GM18498 (cell line): ENCODE measurements at regions not wholly inside any gene's neighbourhood (a gene's known extent, or its start where the extent isn't known, plus 50 kb on each side); places are given as distances from the start of the nearest gene placed in this dataset.
A peak's percentile ranks its signal among the peaks of the same experiment; 100 is the strongest.
"Not testable (repeated sequence)": the region's sequence is repeated elsewhere in the genome, so short reads cannot be mapped to it uniquely, and the experiment has no call there.

Experiments
- ATAC-seq: cut with Tn5 transposase; IDR thresholded peaks from one replicate; pipeline ENCODE4 v1.9.1; 2021; ENCODE audit warnings: mild to moderate bottlenecking, moderate library complexity; ENCODE audit not compliant: unreplicated experiment

DNA sequence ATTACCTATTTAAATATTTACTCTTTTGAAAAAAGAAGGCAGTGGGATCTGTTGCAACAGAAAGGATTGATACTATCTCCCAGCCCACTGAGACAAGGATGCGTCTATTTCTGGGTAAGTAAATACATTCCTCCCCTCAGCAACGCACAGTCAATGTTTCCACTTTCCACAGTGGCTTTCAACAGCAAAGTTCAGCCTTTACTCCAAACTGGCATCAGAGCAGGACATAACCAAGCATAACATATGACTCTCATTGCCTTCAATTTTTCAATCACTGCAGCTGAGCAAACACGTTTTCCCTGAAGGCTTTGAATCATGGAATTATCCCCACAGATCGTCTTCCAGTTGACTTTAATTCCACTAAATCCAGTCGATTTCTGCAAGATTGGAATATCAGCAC lies 160.3 kb upstream of the FRG1 start:
- no peak for ATAC-seq

DNA sequence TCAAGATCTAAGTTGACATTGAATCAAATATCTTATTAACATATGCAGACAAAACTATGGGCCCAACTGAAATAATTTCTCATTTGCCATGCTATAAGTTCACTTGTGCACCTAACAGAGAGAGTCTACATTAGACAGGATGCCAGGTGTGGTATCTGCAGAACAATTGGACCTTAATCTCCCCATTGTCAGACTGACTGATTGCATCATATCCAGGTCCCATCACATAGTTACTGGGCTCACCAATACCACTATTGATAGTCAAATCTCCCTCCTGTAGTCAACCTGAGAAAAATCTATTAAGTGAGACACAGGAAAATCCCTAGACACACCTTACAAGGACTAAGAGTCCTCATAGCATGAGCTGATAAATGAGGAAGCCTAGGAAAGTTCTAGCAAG lies 156.0 kb upstream of the FRG1 start:
- ATAC-seq, result no peak

DNA sequence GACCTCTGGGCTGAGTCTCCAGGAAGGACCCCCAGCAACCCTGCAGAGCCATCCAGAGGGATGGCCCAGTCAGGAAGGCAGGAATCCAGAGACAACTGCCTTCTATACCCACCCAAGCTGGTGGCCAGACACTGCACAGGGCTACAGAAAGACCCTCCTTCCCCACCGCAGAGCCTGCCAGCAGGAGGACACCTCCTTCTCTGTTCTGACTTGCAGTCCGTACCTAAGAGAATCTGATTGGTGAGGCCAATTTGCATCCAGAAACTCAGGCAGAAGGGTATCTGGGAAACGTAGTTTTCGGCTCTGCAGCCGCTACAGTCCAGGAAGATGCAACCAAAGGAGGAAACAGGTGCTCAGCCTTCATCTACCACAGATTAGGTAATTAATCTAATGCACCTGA lies 155.4 kb upstream of the FRG1 start:
- ATAC-seq, result no peak

DNA sequence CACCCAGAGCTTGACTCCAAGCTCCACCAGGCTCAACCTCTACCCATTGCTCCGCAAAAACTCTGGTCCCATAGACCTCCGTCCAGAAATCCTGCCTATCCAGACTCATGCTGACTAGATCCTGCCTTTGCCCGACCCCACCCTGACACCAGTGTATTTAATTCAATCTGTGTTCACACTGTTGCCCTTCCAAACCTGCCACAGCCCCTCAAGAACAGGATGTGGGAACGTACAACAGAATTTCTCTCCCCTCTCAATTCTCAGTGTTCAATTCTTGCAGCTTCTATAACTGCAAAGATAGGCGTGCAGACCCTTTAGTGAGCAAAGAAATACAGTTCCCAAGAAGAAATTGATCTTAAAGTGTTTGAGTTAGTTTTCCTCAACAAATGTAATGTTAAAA lies 154.2 kb upstream of the FRG1 start:
- ATAC-seq, result no peak

DNA sequence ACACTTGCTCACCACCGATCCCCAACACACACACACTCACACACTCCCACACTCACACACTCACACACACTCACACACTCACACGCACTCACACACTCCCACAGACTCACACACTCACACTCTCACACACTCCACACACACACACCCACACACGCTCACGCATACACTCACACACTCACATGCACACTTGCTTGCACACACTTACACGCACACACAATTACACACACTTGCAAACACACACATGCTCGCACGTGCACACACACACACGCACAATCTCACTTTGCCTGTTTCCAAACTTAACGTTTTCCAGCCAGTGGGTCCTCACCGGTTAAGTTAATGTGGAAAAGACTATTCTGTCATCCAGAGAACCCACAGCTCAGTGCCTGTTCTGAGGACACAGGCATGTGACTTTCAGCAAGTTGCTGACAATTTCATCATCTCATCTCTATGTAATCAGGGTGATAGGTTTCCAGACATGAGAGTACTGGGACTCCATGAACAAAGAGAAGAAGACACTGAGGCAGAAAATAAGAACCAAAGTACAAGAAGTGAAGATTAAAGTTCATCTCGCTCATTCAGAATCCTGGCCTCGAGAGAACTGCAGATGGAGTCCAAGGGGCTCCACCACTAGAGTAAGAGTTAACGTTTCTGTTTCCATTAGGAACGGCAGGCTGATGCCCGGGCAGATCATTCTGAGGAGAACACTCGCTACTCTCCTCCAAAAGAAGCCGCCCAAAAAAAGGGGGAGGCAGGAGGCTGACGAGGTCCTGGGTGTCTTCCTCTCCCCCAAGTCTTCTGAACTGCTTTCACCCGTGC lies 153.2 kb upstream of the FRG1 start:
- no peak for ATAC-seq

DNA sequence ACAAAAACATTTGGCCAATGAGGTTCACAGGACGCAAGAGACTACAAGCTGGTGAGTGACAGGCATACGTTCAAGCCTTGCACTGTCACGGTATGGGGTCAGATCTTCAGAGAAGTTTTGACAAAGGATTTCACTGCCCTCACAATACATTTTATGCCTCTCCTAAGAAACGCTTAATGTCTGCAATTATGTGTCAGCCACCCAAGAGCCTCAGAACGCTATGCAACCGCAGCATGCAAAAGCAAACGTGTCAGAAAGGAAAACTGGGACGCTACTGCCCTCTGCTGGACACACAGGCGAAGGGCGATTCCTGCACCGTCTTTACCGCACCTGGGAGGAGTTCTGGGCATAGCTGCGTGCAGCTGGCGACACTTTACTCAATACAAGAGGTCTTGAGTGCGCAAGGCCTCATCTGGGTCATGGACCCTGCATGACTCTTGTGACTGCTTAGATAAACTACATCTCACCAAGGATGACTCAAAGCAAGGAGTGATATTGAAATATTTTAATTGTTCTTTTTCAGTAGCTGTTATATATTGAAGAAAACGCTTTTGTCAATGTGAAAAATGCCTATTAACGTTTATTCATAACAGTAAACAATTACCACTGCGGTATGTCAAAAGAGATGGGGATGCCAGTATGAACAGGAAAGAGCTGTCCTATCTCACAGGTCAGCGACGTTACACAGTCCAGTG lies 147.6 kb upstream of the FRG1 start:
- peak; percentile 93 for ATAC-seq

DNA sequence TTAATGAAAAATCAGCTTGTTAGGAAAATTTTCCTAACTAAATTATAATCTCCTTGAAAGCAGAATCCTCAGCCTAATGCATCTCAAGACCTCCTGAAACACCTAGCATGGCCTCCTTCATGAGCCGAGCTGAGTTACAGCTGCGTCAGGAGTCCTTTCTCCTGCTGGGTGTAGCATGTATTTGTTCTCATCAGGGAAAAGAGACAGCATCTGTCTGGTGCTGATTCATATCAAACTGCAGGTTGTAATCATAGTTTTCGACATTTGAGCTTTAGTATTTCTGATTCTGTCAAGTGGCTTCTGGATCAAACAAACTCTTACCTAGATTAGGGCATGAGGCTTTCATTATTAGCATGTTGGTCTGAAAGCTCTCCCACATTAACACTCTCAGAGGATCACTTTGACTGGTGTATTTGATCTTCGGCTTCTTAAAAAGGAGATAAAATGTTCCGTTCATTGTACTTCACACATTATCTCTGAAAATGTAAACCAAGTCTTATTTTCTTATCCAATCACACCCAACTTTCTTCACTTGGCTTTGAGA lies 140.1 kb upstream of the FRG1 start:
- ATAC-seq, result no peak

DNA sequence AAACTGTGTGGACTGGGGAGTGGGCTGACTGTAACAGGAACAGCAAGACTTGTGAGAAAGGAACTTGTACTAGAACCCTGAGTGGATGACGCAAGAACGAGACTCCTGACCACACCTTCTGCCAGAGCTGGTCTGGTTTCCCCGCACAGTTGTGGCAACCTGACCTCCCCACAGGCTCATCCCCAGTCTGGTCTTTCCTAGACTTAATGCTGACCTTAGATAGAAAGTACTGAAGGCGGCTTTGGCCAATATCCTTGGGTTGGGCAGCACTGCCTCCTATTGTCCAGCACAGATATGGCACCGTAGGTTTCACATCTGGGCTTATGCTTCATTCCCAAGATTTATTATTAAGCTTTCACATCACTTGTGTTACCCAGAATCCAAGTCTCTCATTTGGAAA lies 137.8 kb upstream of the FRG1 start:
- ATAC-seq, result no peak

DNA sequence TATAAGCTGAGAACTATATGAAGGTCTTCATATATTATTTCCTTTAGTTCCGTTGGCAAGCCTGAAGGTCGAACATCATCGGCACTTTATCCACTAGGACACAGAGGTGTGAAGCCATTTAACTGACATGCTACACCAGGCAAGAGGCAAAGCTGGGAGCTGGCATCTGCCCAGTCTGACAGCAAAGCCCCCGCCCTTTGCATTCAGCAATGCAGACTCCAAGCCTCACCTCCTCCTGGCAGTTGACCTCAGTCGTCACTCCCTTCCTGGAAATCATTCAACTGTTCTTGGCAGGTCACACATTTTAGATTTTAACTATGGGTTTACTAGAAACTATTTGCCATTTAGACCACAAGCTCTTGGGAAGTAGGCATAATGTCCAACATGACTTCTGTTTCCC lies 135.8 kb upstream of the FRG1 start:
- ATAC-seq, result no peak

DNA sequence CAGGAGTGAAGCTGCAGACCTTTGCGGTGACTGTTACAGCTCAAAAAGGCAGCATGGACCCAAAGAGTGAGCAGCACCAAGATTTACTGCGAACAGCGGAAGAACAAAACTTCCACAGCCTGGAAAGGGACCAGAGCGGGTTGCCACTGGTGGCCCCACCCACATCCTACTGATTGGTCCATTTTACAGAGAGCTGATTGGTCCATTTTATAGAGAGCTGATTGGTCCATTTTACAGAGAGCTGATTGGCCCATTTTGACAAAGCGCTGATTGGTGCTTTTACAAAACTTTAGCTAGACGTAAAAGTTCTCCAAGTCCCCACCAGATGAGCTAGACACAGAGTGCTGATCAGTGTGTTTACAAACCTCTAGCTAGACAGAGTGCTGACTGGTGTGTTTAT lies 134.2 kb upstream of the FRG1 start:
- ATAC-seq, result no peak

DNA sequence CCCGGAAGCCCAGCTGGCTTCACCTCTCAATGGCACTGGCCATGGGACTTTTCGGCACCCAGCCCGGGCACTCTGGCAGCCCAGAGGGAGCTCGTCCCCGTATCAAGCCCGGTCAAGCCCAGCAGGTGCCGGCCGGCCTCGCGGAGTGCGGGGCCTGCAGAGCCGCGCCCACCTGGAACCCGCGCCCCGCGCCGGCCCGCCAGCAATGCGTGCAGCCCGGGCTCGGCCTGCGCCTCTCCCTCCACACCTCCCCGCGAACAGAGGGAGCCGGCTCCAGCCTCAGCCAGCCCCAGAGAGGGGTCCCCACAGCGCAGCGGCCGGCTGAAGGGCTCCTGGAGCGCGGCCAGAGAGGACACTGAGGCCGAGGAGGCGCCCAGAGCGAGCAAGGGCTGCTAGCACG lies 133.6 kb upstream of the FRG1 start:
- no peak for ATAC-seq

DNA sequence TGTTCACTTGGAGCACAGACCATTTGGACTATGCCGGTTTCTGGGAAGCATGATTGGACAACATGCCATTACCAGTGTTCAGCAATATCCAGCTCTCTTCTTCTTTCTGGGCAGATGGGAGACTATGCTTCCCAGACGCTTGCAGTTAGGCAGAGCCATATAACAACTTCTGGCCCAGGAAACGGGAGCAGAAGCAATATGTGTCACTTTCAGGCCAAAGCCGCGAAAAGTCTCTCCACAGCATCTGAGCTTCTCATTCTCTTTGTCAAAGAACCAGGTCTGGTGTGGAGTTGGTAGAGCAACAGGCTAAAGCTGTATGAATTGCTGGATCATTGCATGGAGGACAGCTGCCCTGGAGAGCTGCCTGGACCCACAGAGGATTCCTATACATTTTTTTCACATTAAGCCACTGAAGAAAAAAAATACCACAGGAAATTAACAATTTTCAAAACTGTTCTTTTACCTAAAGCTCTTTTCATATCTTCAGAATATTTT lies 131.4 kb upstream of the FRG1 start:
- no peak for ATAC-seq

DNA sequence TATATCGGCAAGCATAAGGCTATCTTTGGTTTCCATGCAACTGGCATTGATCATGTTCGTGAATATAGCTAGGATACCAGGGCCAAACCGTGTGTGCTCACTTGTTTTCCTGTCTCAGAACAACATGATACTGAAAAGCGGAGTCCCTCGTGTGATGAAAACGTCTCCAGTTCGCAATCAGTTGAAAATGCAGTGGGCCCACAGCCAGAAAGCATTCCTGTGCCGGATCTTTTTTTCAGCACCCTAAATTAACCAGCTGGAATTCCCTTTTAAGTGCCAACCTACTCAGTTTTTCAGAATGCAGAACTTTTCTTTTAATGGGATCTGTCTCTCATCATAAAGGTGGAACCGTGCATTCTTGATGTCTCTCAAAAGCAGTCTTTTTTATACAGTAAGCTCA lies 130.8 kb upstream of the FRG1 start:
- ATAC-seq, result no peak

DNA sequence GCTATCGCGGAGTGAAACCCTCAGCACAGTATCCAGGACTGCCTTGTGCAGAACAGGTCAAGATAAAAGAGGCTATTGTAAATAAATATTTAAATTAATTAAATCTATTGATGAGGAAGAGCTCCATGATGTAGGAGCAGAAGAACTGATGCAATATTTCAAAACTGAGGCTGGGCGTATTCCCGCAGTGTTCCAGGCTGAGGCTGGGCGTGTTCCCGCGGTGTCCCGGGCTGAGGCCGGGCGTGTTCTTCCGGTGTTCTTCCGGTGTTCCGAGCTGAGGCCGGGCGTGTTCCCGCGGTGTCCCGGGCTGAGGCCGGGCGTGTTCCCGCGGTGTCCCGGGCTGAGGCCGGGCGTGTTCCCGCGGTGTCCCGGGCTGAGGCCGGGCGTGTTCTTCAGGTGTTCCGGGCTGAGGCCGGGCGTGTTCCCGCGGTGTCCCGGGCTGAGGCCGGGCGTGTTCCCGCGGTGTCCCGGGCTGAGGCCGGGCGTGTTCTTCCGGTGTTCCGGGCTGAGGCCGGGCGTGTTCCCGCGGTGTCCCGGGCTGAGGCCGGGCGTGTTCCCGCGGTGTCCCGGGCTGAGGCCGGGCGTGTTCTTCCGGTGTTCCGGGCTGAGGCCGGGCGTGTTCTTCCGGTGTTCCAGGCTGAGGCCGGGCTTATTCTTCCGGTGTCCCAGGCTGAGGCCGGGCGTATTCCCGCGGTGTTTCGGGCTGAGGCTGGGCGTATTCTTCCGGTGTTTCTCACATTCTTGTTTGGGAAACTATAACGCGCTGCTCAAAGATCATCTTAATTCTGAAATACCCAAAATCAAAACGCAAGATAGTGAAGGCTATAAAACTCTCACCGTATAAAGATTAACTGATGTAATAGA lies 130.1 kb upstream of the FRG1 start:
- not testable (repeated sequence) for ATAC-seq

DNA sequence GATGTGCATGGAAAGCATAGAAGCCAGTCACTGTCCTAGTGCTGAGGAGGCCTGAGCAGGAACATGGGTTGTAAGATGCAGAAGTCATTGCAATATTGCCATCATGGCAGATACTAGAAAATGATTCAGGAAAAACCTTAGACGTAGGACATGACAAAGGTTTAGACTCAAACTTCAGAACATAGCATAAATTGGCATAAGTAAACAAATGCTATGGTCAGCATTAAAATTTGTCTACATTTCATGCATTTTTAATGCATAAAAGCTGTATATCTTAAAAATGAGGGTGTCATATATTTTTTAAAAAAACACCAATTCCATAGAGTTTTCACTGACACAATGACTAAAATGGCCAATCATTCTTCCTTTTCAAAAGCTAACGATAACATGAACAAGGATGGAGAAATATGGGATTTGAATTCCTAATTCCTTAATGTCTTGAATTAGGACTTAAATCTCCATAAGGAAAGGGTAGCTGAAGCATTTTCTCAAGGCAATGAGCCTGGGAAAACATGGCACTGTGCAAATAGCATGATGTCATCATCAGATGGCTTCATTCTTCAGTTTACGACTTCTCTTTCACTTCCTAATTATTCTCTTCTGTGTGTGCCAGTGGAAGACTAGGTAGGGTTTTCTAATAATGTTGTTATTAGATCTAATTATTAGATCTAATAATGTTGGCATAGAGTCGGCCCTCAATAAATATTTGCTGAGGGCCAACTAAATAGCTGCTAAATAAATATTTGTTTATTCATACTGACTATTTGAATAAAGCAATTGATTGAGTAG lies 125.1 kb upstream of the FRG1 start:
- no peak for ATAC-seq

DNA sequence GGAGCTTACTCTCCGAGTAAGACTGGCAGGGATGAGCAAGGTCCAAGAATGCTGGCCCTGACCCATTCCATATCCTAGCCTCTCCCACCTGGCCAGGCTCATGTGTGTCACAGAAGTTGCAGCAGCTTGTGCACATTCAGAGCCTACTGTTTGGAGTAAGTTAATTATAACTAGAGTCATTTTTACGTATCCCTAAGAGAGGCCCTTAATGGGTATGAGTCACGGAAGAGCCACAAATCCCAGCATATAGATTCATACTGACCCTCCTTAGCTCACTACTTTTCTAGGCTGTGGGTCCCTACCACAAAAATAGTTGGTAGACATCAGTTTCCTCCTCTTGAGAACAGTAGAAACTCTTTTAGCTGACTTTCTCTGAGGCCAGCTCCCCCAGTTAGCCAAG lies 118.3 kb upstream of the FRG1 start:
- no peak for ATAC-seq

DNA sequence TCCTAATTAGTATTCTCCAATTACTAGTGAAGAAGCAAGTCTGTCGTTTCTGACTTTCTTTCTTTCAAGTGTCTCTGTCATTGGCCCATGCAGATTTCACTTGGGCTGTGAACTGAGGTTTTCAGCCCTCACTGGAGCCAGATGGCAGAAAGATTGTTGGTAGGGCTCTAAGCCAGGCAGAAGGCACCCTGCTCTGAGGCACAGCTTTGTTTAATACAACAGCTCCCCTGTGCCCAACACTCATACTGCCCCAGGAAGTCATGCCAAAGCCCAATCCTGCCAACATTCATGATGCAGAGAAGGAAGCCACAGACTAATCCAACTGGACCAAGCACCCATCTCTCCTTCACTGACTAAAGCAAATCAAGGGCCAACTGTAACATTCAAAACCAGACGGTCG lies 117.1 kb upstream of the FRG1 start:
- no peak for ATAC-seq

DNA sequence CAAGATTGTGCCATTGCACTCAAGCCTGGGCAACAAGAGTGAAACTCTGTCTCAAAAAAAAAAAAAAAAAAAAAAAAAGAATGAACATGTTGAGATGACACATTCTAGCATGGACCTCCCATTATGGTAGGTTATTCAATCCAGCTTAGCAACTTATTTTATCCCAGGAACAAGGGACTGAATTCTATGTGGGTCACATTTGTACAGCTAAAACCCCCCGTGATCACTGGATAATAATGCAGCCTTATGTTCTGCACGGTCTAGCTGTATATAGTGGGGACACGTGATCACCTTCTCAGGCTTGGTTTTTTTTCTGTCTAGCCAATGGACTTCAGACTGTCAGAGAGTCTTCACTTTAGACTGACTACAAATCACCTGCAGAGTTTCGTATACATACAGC lies 115.2 kb upstream of the FRG1 start:
- ATAC-seq, result no peak

DNA sequence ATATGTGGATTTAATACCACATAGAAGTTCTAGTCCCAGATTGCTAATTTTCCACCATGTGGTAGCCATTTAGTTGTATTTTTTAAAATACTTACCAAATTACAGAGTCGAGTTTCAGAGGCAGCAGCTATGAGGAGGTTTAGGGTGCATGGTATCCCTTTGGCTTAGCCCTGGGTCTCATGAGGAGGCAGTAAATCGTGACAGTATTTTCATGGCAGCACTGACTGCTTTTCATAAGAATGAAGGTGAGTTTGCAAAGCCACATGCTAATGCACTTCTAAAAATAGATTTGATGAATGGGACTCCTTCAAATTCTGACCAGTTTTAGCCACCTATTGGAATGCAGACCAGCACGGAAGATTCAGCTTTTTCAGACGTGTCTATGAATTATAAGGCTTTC lies 114.0 kb upstream of the FRG1 start:
- no peak for ATAC-seq

DNA sequence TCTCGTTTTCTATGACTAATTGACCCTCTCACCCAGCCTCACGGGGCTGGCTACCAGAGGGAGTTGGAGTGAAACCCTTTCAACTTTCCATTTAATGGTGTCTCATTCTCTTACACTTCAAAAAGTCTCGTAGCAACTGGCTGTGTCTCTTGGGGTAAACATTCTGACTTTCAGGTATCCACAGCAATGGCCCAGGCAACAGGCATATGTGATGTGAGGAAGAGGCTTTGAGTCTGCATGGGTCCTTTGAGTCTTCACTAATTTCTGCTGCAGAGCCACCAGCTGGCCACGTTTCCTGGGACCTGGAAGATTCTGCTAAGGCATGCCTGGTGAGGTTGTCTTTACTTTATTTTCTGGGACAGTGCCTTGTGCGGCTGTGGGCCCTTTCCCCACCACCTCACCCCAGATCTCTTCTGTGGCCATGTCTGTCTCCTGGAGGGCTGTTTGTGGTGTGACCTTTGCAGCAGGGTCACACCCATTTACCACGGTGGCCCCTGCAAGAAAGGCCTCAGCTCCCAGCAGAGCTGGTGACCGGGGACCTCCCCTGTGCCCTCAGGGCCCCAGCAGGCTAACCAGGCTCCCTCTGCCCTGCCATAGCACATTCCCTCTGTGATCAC lies 112.5 kb upstream of the FRG1 start:
- ATAC-seq, result no peak
